Ovary (tissue), 7 donors: ENCODE measurements at regions not wholly inside any gene's neighbourhood (a gene's known extent, or its start where the extent isn't known, plus 50 kb on each side); places are given as distances from the start of the nearest gene placed in this dataset.

Source experiments
- DNase-seq, 5 donors: peaks; one replicate each; pipeline ENCODE4 v3.0.0-alpha.2; 2019 to 2020
- H3K27ac ChIP-seq, 2 donors: fragments of 200-600 bp; one replicate each; pipeline versions ENCODE4 v1.5.1 to v1.8.0; 2019 to 2022
- H3K27me3 ChIP-seq: fragments of 200-600 bp; one replicate; pipeline ENCODE4 v1.8.0; 2022
- H3K36me3 ChIP-seq: fragments of 200-600 bp; sonication (generic); one replicate; pipeline ENCODE4 v1.5.1; 2019
- H3K4me1 ChIP-seq: one replicate; pipeline ENCODE4 v1.8.1; 2013; ENCODE audit warnings: mild to moderate bottlenecking, moderate library complexity; ENCODE audit not compliant: insufficient read depth
- H3K4me3 ChIP-seq: fragments of 200-600 bp; sonication (generic); one replicate; pipeline ENCODE4 v1.5.1; 2017
- H3K9me3 ChIP-seq, 2 donors: fragments of 200-600 bp in 1 of 2; sonication (generic) in 1 of 2; one replicate each; pipeline versions ENCODE4 v1.5.1 to v1.8.1; 2013 to 2019; ENCODE audit warnings: mild to moderate bottlenecking in 1 of 2, moderate library complexity in 1 of 2
- CTCF ChIP-seq, 3 donors: fragments of 450-650 bp in 2 of 3; fragments of 200-600 bp in 1 of 3; IDR thresholded peaks; one replicate each; pipeline versions ENCODE4 v1.5.1 to v1.8.0; 2016 to 2022; ENCODE audit warnings: antibody characterized with exemption in 3 of 3, mild to moderate bottlenecking in 1 of 3
- EP300 ChIP-seq: sonication (generic); formaldehyde crosslinking; IDR thresholded peaks from one replicate; pipeline ENCODE4 v1.6.1; 2017; ENCODE audit warnings: antibody characterized with exemption
- POLR2A ChIP-seq: fragments of 450-650 bp; IDR thresholded peaks from one replicate; pipeline ENCODE4 v1.6.1; 2017; ENCODE audit warnings: antibody characterized with exemption, mild to moderate bottlenecking, moderate library complexity
- WGBS, 3 donors: extraction: QIAGEN DNeasy Blood & Tissue Kit in 1 of 3; methylation state at CpG; one replicate each; pipeline versions ENCODE4 v1.1.5 to v1.1.7; 2013 to 2017; 5-methylcytosine and 5-hydroxymethylcytosine counted together
- intact Hi-C, 4 donors: fragments of 100-400 bp; cut with DNase I; formaldehyde crosslinking; loops; one replicate each; pipeline versions ENCODE4 v1.11.0 to v1.15.1; 2022 to 2023
- donor health status: DM: no; HTN: no; CAD: no; lungs with moderate emphysema.
- donor health status: DM: no; HTN: no; CAD: no.
- donor health status: Bipolar disorder and iron deficiency.
- donor health status: DM: no; HTN: no; CAD: no.
- donor health status: DM: yes; HTN: yes; CAD: no.

GRCh38 chr2:204453730-204454167 lies 91.5 kb upstream of the PARD3B start:
- intact Hi-C loops = no loop called here
- Histone ChIP-seq H3K27me3 (no peaks in the 10 kb centered on the region), H3K4me3 (no peak overlapping the region), H3K27ac (peak overlapping the region in 1 of 2 donors; percentile 27), H3K4me1 (peaks cover 1% of the 10 kb centered on the region), H3K9me3 (no peaks in the 10 kb centered on the region), H3K36me3 (no peaks in the 10 kb centered on the region)
- TF ChIP-seq POLR2A (no peak), EP300 (no peak), CTCF (IDR thresholded peaks at IDR 0.05) (no peak)
- 33 to 41% (median 35%) methylated on average over 7 of the region's 7 CpGs for WGBS, 3 donors
- DNase-seq = peak; percentile 16 to 50 (median 34)

GRCh38 chr2:204454672-204455380 lies 90.4 kb upstream of the PARD3B start:
- no peak for DNase-seq
- H3K27me3 ChIP-seq = no peaks in the 10 kb centered on the region
- 96 to 100% (median 96%) methylated on average over 6 of the region's 6 CpGs for WGBS, 3 donors
- intact Hi-C loops = no loop called here
- no peak for TF ChIP-seq CTCF (IDR thresholded peaks at IDR 0.05)
- TF ChIP-seq POLR2A = no peak
- no peak for TF ChIP-seq EP300
- H3K9me3 ChIP-seq = no peaks in the 10 kb centered on the region
- peaks cover 1% of the 10 kb centered on the region for H3K4me1 ChIP-seq
- no peak overlapping the region for H3K27ac ChIP-seq
- no peak overlapping the region for H3K4me3 ChIP-seq
- H3K36me3 ChIP-seq = no peaks in the 10 kb centered on the region

- intact Hi-C loops = no loop called here
- Histone ChIP-seq H3K36me3 (no peaks in the 10 kb centered on the region), H3K4me3 (no peak overlapping the region), H3K9me3 (no peaks in the 10 kb centered on the region), H3K27ac (no peak overlapping the region), H3K27me3 (no peaks in the 10 kb centered on the region), H3K4me1 (peaks cover 2% of the 10 kb centered on the region)
- no peak for DNase-seq
- 38 to 42% (median 38%) methylated on average over 4 of the region's 4 CpGs for WGBS, 3 donors
- TF ChIP-seq EP300 (no peak), POLR2A (no peak), CTCF (IDR thresholded peaks at IDR 0.05) (no peak)
Measured at GRCh38 chr2:204468746-204469429, 76.4 kb upstream of the PARD3B start.

- Histone ChIP-seq H3K4me1 (peaks cover 2% of the 10 kb centered on the region), H3K27ac (no peak overlapping the region), H3K27me3 (no peaks in the 10 kb centered on the region), H3K4me3 (no peak overlapping the region), H3K9me3 (no peaks in the 10 kb centered on the region), H3K36me3 (no peaks in the 10 kb centered on the region)
- TF ChIP-seq CTCF (IDR thresholded peaks at IDR 0.05) (no peak), EP300 (no peak), POLR2A (no peak)
- intact Hi-C loops = no loop called here
- DNase-seq = no peak
- WGBS, 3 donors = 86 to 88% (median 86%) methylated on average over 4 of the region's 4 CpGs
Measured at GRCh38 chr2:204470178-204470620, 75.1 kb upstream of the PARD3B start.
